ENCODE measurements at regions not wholly inside any gene's neighbourhood (a gene's known extent, or its start where the extent isn't known, plus 50 kb on each side); places are given as distances from the start of the nearest gene placed in this dataset.

GRCh38 chr14:53714495-53715192 is 242.0 kb downstream of the BMP4 start:
- 0% methylated on average over 5 of the region's 5 CpGs for WGBS (ENCODE audit: insufficient coverage, low coverage, missing lambda C conversion rate)
- DNase-seq (ENCODE audit: extremely low read depth in 1 of 4, low spot score in 3 of 4) (no peak), ATAC-seq (no peak), FAIRE-seq (no peak)
- no peak overlapping the region for H3K4me3 ChIP-seq
- no peak overlapping the region for H3K27ac ChIP-seq (ENCODE audit: extremely low read depth, low read depth, low read length)
- no peaks in the 10 kb centered on the region for H3K36me3 ChIP-seq (ENCODE audit: control insufficient read depth, insufficient read depth, low read length)
- no peaks in the 10 kb centered on the region for H3K79me2 ChIP-seq (ENCODE audit: control insufficient read depth, insufficient read depth, low read length)
- intact Hi-C loops (cut with micrococcal nuclease) (no loop called here), in situ Hi-C loops (cut with MboI) (no loop called here)
- no peaks in the 10 kb centered on the region for H3K4me1 ChIP-seq (replicated peaks in 1 of 2; ENCODE audit: control insufficient read depth in 2 of 2, insufficient read depth in 2 of 2, low read length in 2 of 2)
- no peak overlapping the region for H2AFZ ChIP-seq (ENCODE audit: low read depth, low read length)
- H3K4me2 ChIP-seq (ENCODE audit: insufficient read depth, low read length) = no peak overlapping the region
- CTCF ChIA-PET (ENCODE audit: low intra/inter-chr PET ratio) = interaction anchor here (0.7 kb wide), 1 partner anchor 15 kb away, joined by 3 read pairs; no protein-coding TSS in a partner anchor
- POLR2A ChIA-PET = no interaction called here
- no peaks in the 10 kb centered on the region for H3K9me3 ChIP-seq (replicated peaks; ENCODE audit: control insufficient read depth, insufficient read depth, low read depth, low read length)
- no peak overlapping the region for H3K9ac ChIP-seq (ENCODE audit: insufficient read depth in 1 of 2, low read depth in 2 of 2, low read length in 2 of 2)
- H3K27me3 ChIP-seq (ENCODE audit: control insufficient read depth in 2 of 2, insufficient read depth in 2 of 2, low read length in 2 of 2) = no peaks in the 10 kb centered on the region
- no peaks in the 10 kb centered on the region for H3K9me1 ChIP-seq (ENCODE audit: control insufficient read depth, insufficient read depth, low read length)
- no peaks in the 10 kb centered on the region for H4K20me1 ChIP-seq (replicated peaks; ENCODE audit: control insufficient read depth, insufficient read depth, low read length)
- no TSS peak for BruUV-seq (replicated peaks)
- no peak for TF ChIP-seq RFX1 (IDR thresholded peaks at IDR 0.05)
- no peak for TF ChIP-seq MYNN (IDR thresholded peaks at IDR 0.05)
- TF ChIP-seq MYNN (CRISPR knock-in tag; IDR thresholded peaks at IDR 0.05) = no peak
- TF ChIP-seq, protein P1, sequence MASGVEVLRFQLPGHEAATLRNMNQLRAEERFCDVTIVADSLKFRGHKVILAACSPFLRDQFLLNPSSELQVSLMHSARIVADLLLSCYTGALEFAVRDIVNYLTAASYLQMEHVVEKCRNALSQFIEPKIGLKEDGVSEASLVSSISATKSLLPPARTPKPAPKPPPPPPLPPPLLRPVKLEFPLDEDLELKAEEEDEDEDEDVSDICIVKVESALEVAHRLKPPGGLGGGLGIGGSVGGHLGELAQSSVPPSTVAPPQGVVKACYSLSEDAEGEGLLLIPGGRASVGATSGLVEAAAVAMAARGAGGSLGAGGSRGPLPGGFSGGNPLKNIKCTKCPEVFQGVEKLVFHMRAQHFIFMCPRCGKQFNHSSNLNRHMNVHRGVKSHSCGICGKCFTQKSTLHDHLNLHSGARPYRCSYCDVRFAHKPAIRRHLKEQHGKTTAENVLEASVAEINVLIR (CRISPR knock-in tag; IDR thresholded peaks at IDR 0.05) = no peak
- TF ChIP-seq MYBL2 (IDR thresholded peaks at IDR 0.05; ENCODE audit: low read depth) = no peak
- no peak for TF ChIP-seq MYBL2 (CRISPR knock-in tag; IDR thresholded peaks at IDR 0.05; ENCODE audit: borderline replicate concordance)
- TF ChIP-seq ZFP1 (CRISPR knock-in tag; IDR thresholded peaks at IDR 0.05) = no peak
- TF ChIP-seq RFX7 (CRISPR knock-in tag; IDR thresholded peaks at IDR 0.05) = no peak
- TF ChIP-seq ELF1 (tag; IDR thresholded peaks at IDR 0.05) = no peak
- no peak for TF ChIP-seq ZNF586 (CRISPR knock-in tag; conservative IDR thresholded peaks at IDR 0.05)
- TF ChIP-seq CREBBP (IDR thresholded peaks at IDR 0.05; ENCODE audit: low read depth, low read length) = no peak
- TF ChIP-seq CREB3L1 (IDR thresholded peaks at IDR 0.05; ENCODE audit: borderline replicate concordance, low read depth) = no peak
- no peak for TF ChIP-seq SRSF9 (IDR thresholded peaks at IDR 0.05; ENCODE audit: borderline replicate concordance, low read depth, low read length)
- TF ChIP-seq, protein P2, sequence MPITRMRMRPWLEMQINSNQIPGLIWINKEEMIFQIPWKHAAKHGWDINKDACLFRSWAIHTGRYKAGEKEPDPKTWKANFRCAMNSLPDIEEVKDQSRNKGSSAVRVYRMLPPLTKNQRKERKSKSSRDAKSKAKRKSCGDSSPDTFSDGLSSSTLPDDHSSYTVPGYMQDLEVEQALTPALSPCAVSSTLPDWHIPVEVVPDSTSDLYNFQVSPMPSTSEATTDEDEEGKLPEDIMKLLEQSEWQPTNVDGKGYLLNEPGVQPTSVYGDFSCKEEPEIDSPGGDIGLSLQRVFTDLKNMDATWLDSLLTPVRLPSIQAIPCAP (CRISPR knock-in tag; IDR thresholded peaks at IDR 0.05; ENCODE audit: borderline replicate concordance) = no peak
- TF ChIP-seq, protein P3, sequence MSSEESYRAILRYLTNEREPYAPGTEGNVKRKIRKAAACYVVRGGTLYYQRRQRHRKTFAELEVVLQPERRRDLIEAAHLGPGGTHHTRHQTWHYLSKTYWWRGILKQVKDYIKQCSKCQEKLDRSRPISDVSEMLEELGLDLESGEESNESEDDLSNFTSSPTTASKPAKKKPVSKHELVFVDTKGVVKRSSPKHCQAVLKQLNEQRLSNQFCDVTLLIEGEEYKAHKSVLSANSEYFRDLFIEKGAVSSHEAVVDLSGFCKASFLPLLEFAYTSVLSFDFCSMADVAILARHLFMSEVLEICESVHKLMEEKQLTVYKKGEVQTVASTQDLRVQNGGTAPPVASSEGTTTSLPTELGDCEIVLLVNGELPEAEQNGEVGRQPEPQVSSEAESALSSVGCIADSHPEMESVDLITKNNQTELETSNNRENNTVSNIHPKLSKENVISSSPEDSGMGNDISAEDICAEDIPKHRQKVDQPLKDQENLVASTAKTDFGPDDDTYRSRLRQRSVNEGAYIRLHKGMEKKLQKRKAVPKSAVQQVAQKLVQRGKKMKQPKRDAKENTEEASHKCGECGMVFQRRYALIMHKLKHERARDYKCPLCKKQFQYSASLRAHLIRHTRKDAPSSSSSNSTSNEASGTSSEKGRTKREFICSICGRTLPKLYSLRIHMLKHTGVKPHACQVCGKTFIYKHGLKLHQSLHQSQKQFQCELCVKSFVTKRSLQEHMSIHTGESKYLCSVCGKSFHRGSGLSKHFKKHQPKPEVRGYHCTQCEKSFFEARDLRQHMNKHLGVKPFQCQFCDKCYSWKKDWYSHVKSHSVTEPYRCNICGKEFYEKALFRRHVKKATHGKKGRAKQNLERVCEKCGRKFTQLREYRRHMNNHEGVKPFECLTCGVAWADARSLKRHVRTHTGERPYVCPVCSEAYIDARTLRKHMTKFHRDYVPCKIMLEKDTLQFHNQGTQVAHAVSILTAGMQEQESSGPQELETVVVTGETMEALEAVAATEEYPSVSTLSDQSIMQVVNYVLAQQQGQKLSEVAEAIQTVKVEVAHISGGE (CRISPR knock-in tag; IDR thresholded peaks at IDR 0.05) = no peak
